ENCODE measurements at regions not wholly inside any gene's neighbourhood (a gene's known extent, or its start where the extent isn't known, plus 50 kb on each side); places are given as distances from the start of the nearest gene placed in this dataset.

DNA sequence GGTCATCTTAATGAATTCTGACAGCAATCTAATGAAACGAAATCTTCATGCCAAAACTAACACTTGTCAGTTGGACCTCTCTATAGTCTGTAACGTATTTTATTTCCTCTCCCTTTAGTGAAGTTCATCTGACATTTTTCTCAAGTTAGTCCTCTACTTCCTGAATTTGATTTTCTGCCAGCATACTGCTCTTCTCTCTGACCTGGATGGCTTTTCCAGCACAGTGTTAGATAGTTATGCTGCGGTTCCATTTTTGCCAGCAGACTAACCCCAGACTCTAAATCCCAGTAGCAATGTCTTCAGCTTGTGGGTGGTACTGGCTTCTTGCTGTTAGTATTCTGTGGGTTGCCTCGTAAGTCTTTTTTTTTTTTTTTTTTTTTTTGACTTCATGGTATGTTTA, 146.7 kb upstream of the VEGFC start:
- no peak for TF ChIP-seq CTCF (IDR thresholded peaks at IDR 0.05; ENCODE audit: low read depth, low read length)
- H3K4me1 ChIP-seq (ENCODE audit: low read depth), result no peaks in the 10 kb centered on the region
- no peak overlapping the region for H3K27ac ChIP-seq
- H3K27me3 ChIP-seq, result no peaks in the 10 kb centered on the region
- peak in 1 of 2 donors; percentile 20 for DNase-seq (ENCODE audit: low read depth in 1 of 2, low spot score in 1 of 2)
- no peak overlapping the region for H3K4me3 ChIP-seq
- H3K36me3 ChIP-seq, result no peaks in the 10 kb centered on the region
- H3K9me3 ChIP-seq (ENCODE audit: low read depth), result no peaks in the 10 kb centered on the region

- Histone ChIP-seq H3K27me3 (no peaks in the 10 kb centered on the region), H3K4me1 (ENCODE audit: low read depth) (peaks cover 15% of the 10 kb centered on the region), H3K9me3 (ENCODE audit: low read depth) (no peaks in the 10 kb centered on the region), H3K4me3 (no peak overlapping the region), H3K36me3 (no peaks in the 10 kb centered on the region), H3K27ac (no peak overlapping the region)
- DNase-seq (ENCODE audit: low read depth in 1 of 2, low spot score in 1 of 2), result peak in 1 of 2 donors; percentile 48
- no peak for TF ChIP-seq CTCF (IDR thresholded peaks at IDR 0.05; ENCODE audit: low read depth, low read length)
Observed at GRCh38 chr4:176945334-176945733, 152.6 kb upstream of the VEGFC start.

GRCh38 chr4:176949029-176949428, 156.3 kb upstream of the VEGFC start:
- no peak for TF ChIP-seq CTCF (IDR thresholded peaks at IDR 0.05; ENCODE audit: low read depth, low read length)
- no peaks in the 10 kb centered on the region for H3K27me3 ChIP-seq
- no peak overlapping the region for H3K4me3 ChIP-seq
- H3K36me3 ChIP-seq, result no peaks in the 10 kb centered on the region
- H3K9me3 ChIP-seq (ENCODE audit: low read depth), result no peaks in the 10 kb centered on the region
- peak in 1 of 2 donors; percentile 91 for DNase-seq (ENCODE audit: low read depth in 1 of 2, low spot score in 1 of 2)
- no peak overlapping the region for H3K27ac ChIP-seq
- H3K4me1 ChIP-seq (ENCODE audit: low read depth), result peaks cover 23% of the 10 kb centered on the region

DNA sequence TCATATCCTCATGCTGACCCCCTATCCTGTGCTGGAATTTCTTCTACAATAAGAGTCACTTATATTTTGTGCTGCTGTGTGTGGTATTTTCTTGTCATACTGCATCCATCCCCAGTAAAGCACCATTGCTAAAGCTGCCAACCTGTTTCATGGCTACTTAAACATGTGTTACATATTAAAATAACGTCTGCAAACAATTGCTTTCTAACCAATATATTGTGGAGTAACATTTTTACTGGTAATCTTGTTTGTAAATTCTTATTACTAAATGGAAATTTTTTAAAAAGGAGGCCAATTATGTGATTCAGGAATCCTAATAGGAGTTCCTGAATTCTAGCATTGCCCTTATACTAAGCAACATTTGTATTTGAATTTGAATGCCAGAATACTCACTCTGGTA, 160.3 kb upstream of the VEGFC start:
- Histone ChIP-seq H3K27ac (no peak overlapping the region), H3K4me1 (ENCODE audit: low read depth) (peaks cover 25% of the 10 kb centered on the region), H3K36me3 (no peaks in the 10 kb centered on the region), H3K27me3 (no peaks in the 10 kb centered on the region), H3K4me3 (no peak overlapping the region), H3K9me3 (ENCODE audit: low read depth) (no peaks in the 10 kb centered on the region)
- TF ChIP-seq CTCF (IDR thresholded peaks at IDR 0.05; ENCODE audit: low read depth, low read length), result no peak
- no peak for DNase-seq (ENCODE audit: low read depth in 1 of 2, low spot score in 1 of 2)

DNA sequence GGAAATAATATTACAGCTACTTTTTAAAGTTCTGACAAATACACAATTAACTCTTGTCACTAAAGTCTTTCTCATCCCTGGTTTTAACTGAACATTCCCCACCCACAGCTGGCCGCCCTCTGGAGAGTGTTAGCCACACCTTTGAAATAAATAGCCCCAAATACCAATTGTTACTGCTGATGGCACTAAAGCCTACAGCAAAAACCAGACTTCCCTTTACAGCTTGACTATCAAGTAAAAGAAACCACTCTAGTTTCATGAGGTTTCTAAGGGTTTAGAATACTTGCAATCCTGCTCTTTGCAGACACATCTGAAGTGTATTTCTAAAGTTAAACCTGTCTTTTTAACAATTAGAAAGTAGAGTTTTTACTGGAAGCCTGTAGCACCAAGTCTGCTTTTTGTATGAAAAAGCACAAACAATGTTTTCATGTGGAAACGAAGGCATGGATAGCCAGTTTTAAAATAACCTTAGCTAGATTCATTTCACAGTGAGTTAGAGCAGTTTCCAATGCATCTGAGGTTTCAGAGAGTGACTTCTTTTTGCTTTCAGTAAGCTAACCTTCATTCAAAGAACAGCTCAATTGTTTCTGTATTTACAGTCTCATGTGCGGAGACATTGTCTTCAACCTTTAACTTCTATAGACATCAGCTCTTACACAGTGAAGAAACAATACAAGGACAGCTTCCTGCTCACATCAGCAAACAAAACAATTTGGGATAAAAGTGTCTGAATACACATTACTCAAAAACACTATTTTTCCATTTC, 164.8 kb upstream of the VEGFC start:
- Histone ChIP-seq H3K27me3 (no peaks in the 10 kb centered on the region), H3K9me3 (ENCODE audit: low read depth) (no peaks in the 10 kb centered on the region), H3K4me1 (ENCODE audit: low read depth) (peaks cover 3% of the 10 kb centered on the region), H3K4me3 (no peak overlapping the region), H3K27ac (peak overlapping the region; percentile 7), H3K36me3 (no peaks in the 10 kb centered on the region)
- no peak for TF ChIP-seq CTCF (IDR thresholded peaks at IDR 0.05; ENCODE audit: low read depth, low read length)
- no peak for DNase-seq (ENCODE audit: low read depth in 1 of 2, low spot score in 1 of 2)
